ENCODE measurements at regions not wholly inside any gene's neighbourhood (a gene's known extent, or its start where the extent isn't known, plus 50 kb on each side); places are given as distances from the start of the nearest gene placed in this dataset.

DNA sequence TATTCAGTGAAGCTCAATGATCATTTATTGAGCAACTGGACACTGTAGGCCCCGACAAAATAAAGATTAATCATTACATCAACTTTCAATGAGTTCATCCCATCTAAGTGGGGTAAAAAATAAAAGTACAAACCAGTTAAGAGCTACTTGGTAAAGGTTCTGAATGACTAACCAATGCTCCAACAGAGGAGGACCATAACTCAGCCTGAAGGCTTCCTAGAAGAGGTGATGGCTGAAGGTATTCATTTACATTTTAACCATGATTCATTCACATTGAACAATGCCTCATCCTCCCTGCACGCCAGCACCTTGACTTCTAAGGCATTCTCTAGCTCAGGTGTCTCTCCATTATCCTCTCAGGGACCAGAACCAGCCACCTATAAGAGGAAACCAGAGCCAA, 201.4 kb downstream of the ZNF462 start:
- DNase-seq (ENCODE audit: low spot score): no peak

DNA sequence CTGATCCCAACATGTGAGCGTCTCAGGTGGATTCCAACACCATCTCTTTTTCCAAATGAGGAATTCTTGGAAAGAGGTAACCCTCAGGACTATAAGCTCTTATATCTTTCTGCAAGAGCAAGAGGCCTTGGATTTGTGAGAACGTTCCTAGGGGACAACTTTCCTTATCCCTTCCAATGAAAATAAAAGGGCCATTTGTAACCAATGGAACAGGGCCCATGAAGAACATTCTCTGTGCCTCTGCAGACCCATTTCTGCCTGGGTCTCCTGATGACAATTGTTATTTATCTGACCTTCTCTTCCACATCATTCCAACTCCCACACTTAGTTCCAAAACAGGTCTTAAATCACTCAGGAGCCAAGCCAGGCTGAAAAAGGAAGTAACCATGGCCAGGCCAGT, 202.6 kb downstream of the ZNF462 start:
- no peak for DNase-seq (ENCODE audit: low spot score)

GRCh38 chr9:107067739-107068416, 204.9 kb downstream of the ZNF462 start:
- no peak for DNase-seq (ENCODE audit: low spot score)

- no peak for DNase-seq (ENCODE audit: low spot score)
Observed at GRCh38 chr9:107068581-107068980, 205.6 kb downstream of the ZNF462 start.

GRCh38 chr9:107070586-107070985, 207.6 kb downstream of the ZNF462 start:
- no peak for DNase-seq (ENCODE audit: low spot score)

DNA sequence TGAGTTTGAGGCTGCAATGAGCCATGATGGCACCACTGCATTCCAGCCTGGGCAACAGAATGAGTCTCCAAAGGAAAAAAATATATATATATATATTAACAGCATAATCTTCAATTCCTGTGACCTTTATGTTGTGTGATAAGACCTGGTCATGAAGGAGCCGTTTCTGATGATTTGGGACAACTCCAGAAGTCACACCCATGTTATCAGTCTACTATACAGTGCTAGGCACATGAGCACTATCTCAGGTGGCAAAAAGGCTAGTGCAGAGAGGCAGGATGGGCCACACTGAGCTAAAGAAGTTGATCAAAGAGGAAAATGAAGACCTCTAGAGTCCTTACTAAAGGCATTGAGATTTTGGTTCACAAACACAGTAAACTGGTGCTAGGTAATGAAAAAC, 205.0 kb upstream of the RAD23B start:
- no peak for DNase-seq (ENCODE audit: low spot score)

DNA sequence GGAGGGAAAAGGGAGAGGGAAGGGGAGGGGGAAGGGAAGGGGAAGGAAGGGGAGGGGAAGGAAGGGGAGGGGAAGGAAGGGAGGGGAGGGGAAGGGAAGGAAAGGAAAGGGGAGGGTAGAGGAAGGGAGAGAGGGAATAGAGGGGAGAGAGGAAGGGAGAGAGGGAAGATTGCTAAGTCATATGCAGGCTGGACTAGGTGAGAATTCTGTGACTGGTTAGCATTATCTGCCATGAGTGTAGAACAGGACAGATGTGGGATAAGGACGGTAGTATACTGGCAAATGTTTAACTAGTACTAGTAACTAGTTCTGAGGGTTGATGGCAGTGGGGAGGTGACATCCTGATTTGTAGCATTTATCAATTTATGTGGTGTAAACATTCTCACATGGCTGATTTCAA, 203.5 kb upstream of the RAD23B start:
- no peak for DNase-seq (ENCODE audit: low spot score)

DNA sequence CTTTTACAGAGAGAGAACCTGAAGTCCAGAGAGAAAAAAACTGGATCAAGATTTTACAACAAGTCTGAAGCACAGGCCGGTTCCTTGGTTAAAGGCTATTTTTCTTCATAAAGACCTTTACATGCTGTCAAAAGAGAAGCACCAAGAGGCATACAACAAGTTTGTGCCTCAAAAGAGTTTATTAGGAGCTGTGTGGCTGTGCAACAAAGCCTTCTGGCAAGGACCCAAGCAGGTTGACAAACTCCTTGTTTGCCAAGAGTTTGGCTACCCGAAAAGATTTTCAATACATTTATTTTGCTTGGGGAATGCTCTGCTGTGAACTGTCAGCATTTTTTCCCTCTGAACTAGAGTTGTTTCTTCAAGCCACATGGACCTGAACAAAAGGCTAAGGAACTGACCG, 202.9 kb upstream of the RAD23B start:
- DNase-seq (ENCODE audit: low spot score): no peak

GRCh38 chr9:107086460-107086859, 196.6 kb upstream of the RAD23B start:
- DNase-seq (ENCODE audit: low spot score): no peak

GRCh38 chr9:107087222-107087621, 195.9 kb upstream of the RAD23B start:
- DNase-seq (ENCODE audit: low spot score): no peak

DNA sequence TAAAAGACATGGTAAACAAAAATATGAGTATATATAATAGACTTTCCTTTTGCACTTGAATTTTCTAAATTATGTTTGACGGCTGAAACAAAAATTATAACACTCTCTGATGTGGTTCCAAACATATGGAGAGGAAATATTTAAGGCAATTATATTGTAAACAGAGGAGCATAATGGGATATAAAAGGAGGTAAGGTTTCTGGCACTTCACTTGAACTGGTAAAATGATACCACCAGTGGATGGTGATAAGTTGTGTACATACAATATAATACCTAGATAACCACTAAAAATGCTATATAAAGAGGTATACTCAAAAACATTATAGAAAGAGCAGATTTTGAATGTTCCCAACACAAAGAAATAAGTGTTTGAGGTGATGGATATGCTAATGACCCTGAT, 192.9 kb upstream of the RAD23B start:
- no peak for DNase-seq (ENCODE audit: low spot score)

DNA sequence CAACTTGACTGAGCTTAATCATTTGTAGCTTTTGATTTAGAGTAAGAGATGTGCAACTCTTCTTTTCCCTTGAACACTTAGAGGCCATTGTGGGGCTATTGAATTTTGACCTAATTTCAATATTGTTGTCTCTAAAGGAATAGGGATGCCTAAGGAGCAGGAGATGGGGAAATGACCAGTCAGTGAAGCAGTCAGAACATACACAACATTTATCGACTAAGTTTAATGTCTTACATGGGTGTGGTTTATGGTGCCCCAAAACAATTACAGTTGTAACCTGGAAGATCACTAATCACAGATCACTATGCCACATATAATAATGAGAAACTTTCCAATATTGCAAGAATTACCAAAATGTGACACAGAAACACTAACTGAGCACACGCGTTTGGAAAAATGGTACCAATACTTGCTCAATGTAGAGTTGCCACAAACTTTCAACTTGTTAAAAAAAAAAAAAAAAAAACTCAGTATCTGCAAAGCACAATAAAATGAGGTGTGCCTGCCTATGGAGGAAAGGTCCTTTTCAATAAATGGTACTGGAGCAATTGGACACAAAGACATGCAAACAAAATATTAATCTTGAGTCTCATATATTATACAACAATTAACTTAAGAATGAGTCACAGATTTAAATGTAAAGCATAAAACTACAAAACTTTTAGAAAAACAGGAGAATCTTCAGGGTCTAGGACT, 189.6 kb upstream of the RAD23B start:
- DNase-seq (ENCODE audit: low spot score): no peak

DNA sequence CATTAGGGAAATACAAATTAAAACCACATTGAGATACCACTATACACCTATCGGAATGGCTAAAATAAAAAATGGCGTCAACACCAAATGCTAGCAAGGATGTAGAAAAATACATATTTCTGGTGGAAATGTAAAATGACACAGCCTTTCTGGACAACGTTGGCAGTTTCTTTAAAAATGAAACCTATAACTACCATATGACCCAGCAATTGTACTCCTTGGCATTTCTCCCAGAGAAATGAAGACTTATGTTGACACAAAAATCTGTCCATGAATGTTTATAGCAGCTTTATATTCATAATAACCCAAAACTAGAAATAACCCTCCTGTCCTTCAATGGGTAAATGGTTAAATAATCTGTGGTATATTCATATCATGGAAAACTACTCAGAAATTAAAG, 188.7 kb upstream of the RAD23B start:
- DNase-seq (ENCODE audit: low spot score): no peak

- DNase-seq (ENCODE audit: low spot score): no peak
Observed at GRCh38 chr9:107100591-107100990, 182.5 kb upstream of the RAD23B start.

DNA sequence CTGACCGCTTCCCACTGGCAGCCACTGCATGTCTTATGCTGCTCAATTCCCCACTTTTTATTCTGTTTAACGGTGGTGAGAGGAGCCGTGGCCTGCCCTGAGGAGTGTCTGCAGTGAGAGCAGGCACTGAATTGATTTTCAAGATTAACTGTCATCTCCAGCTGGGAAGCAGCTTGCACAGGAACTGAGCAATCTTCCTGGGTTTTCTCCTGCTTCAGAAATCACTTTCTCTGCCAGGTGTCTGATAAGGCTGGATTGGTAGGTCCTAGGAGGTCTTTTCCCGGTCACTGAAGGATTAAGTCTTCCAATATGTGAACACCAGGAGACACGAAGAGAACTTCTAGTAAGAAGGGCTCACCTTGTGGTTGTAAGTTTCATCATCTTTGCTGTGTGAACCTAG, 181.1 kb upstream of the RAD23B start:
- DNase-seq (ENCODE audit: low spot score): no peak

- no peak for DNase-seq (ENCODE audit: low spot score)
Observed at GRCh38 chr9:107103621-107104020, 179.5 kb upstream of the RAD23B start.

DNA sequence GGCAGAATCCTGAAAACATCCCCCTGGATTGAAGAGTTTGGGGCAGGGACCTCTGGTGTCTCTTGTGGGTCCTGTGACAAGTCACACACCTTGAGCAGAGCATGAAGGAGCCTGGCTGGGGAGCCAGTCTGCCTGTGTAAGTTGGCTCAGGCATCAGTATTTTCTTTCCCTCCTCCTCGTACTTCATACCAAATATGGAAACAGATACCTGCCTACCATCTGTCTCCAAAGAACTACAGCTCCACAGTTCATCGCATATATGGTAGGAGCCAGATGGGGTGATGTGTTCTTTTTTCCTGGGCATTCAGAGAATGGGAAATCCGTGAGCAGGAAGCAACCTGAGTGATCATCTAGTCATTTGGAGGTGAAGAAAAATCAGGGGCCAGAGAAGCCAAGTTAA, 177.3 kb upstream of the RAD23B start:
- no peak for DNase-seq (ENCODE audit: low spot score)

DNA sequence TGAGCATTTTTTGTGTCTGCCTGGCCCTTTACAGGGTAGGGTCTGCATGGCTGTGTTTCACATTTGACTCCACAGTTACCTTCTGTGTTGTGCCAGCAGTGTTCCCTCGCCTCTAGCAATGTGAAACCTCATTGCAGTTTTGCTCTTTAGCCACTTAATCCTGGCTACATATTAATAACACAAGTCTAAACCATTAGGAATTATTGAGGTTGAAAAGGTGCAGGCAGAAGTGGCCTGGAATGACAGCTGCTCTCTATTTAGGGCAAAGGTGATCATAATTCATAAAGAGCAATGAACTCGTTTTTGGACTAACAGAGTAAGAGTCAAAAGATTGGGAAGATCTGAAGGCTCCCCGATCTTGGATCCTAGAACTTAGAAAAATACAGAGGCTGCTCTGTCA, 176.7 kb upstream of the RAD23B start:
- no peak for DNase-seq (ENCODE audit: low spot score)

- no peak for DNase-seq (ENCODE audit: low spot score)
Observed at GRCh38 chr9:107108342-107109130, 174.5 kb upstream of the RAD23B start.

GRCh38 chr9:107109324-107109723, 173.8 kb upstream of the RAD23B start:
- DNase-seq (ENCODE audit: low spot score): no peak

DNA sequence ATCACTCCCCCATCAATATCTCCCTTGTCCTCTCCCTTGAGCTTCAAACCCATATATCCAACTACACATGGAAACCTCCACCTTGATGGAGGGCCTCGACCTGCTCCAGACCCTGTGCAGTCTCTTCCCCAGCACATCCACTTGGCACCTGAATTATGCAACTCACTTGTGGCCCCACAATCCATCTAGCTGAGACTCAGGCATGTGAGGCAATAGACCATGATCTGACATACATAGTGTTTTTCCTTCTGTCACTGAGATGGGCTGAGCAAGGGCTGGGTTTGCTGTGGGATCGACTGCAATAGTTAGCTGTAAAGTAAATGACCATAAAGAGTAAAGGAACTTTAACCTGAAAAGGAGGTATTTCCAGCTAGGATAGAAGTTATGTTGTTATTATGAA, 172.9 kb upstream of the RAD23B start:
- no peak for DNase-seq (ENCODE audit: low spot score)

DNA sequence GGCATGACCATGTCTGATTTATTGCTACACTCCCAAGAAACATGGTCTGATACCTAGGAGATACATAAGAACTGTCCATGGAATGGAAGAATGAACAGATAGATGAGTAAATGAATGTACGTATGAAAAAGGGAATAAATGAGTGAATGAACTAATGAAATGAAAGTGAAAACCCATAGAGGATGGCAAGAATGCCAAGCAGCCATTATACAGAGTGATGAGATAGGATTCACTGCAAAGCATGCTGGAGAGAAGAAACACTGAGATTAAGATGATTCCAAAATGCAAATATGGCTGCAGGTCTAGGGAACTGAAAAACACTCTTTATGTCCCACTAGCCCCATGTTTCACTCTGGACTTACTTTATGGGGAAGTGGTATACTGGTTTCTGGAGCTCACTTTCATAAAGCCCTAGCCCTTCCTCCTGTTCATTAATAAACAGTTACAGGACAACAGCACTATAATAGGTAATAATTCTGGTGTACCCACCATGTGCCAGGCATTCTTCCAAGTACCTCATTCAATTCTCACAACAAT, 170.3 kb upstream of the RAD23B start:
- DNase-seq (ENCODE audit: low spot score): no peak

All from H4 (cell line).